ENCODE measurements at regions not wholly inside any gene's neighbourhood (a gene's known extent, or its start where the extent isn't known, plus 50 kb on each side); places are given as distances from the start of the nearest gene placed in this dataset.

DNA sequence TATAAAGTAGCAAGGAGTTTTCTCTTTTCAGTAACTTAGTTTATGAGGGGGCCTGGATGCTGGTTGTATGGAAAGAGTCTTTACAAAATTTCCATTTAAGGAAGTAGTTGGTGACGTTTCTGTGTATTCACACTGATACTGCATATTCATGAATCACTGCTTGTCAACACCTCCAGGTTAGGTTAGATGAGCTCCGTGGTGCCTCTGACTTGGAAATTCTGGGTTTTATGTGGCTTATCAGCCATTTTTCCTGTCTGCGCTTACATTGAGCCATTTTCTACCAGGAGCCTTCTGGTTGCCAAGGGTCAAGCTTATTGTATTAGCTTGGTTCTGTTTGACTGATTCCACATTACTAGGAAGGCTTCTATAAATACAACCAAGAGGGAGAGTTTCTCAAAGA, 128.3 kb downstream of the SLC28A3 start:
- Mint-ChIP-seq H3K4me3 (no peak overlapping the region), H3K36me3 (ENCODE audit: low read depth) (no peaks in the 10 kb centered on the region), H3K9me3 (no peaks in the 10 kb centered on the region), H3K27me3 (ENCODE audit: insufficient read depth) (peaks cover 3% of the 10 kb centered on the region), H3K4me1 (ENCODE audit: low read depth) (no peaks in the 10 kb centered on the region), H3K27ac (no peak overlapping the region)
- no peak for DNase-seq (ENCODE audit: low spot score)
- intact Hi-C loops (cut with micrococcal nuclease) = no loop called here

DNA sequence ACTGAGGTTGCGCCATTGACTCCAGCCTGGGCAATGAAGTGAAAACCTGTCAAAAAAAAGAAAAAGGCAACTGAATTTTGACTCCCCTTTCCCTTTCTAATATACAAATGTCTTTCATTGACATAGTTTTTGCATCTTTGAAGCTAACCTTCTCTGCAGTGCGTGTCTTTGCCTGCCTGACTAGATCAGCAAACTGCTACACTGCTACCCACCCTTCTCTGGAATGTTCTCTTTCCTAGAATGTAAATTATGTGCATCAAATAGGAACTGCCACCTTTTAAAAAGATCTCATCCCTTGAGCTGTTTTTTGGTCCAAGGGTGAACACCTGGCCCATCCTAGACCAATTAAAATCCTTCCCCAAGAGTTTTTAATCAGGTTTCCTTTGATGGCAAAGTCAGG, 127.6 kb downstream of the SLC28A3 start:
- Mint-ChIP-seq H3K36me3 (ENCODE audit: low read depth) (no peaks in the 10 kb centered on the region), H3K9me3 (no peaks in the 10 kb centered on the region), H3K4me3 (no peak overlapping the region), H3K4me1 (ENCODE audit: low read depth) (no peaks in the 10 kb centered on the region), H3K27ac (no peak overlapping the region), H3K27me3 (ENCODE audit: insufficient read depth) (peaks cover 3% of the 10 kb centered on the region)
- no peak for DNase-seq (ENCODE audit: low spot score)
- intact Hi-C loops (cut with micrococcal nuclease) = no loop called here

DNA sequence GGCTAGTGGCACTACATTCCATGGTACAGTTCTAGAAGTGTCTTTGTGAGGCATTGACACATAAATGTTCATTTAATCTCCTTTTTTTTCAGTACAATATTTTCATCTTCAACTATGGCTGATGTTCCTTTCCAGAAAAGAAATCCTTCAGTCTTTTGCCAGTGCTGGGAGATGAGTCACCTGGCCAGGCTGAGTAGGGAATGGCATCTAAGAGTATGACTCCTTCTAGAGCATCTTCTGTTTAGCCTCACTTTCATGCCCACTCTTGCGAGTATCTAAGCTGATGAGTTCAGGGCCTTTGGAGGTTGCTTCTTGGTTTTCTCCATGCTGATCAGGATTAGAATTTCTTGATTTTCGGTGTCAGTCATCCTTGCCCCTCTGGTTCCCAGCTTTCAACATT, 124.4 kb downstream of the SLC28A3 start:
- H3K36me3 Mint-ChIP-seq (ENCODE audit: low read depth) = no peaks in the 10 kb centered on the region
- H3K4me3 Mint-ChIP-seq = no peak overlapping the region
- DNase-seq (ENCODE audit: low spot score) = no peak
- H3K4me1 Mint-ChIP-seq (ENCODE audit: low read depth) = no peaks in the 10 kb centered on the region
- no peak overlapping the region for H3K27ac Mint-ChIP-seq
- intact Hi-C loops (cut with micrococcal nuclease) = no loop called here
- H3K9me3 Mint-ChIP-seq = no peaks in the 10 kb centered on the region
- H3K27me3 Mint-ChIP-seq (ENCODE audit: insufficient read depth) = peaks cover 5% of the 10 kb centered on the region

DNA sequence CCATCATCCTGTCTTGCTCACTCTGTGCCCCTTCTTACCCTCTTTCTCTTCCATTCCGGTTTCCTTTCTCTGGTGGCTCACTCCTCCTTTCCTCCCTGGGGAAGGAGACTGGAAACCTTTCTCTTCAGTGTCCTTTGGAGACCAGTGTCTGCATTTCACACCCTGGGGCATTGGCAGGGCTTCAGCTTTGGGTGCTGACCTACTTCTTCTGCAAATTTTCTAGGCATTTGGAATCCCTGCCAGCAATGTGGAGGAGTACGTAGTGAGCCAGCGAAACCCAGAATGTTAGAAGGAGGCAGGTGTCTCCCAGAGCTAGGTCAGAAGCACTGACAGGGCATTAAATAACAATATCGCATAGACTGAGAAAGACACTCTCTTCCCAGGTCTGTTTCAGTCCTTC, 122.2 kb downstream of the SLC28A3 start:
- Mint-ChIP-seq H3K4me1 (ENCODE audit: low read depth) (no peaks in the 10 kb centered on the region), H3K27me3 (ENCODE audit: insufficient read depth) (peaks cover 5% of the 10 kb centered on the region), H3K27ac (no peak overlapping the region), H3K36me3 (ENCODE audit: low read depth) (no peaks in the 10 kb centered on the region), H3K4me3 (no peak overlapping the region), H3K9me3 (peaks cover 6% of the 10 kb centered on the region)
- intact Hi-C loops (cut with micrococcal nuclease) = no loop called here
- DNase-seq (ENCODE audit: low spot score) = no peak

DNA sequence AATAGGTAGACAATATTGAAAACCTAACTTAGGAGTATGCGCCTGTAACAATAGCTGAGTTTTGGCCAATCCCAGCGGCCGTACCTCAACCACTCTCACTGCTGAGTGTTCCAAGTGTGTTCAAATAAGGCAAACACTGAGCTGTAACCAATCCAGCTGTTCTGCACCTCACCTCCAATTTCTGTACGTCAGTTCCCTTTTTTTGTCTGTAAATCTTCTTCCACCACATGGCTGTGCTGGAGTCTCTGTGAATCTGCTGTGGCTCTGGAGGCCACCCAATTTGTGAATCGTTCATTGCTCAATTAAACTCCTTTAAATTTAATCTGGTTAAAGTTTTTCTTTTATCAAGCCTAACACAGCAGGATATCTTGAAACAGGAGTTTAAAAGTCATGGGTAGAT, 116.3 kb downstream of the SLC28A3 start:
- Mint-ChIP-seq H3K4me3 (no peak overlapping the region), H3K27ac (no peak overlapping the region), H3K36me3 (ENCODE audit: low read depth) (no peaks in the 10 kb centered on the region), H3K27me3 (ENCODE audit: insufficient read depth) (peaks cover 2% of the 10 kb centered on the region), H3K4me1 (ENCODE audit: low read depth) (no peaks in the 10 kb centered on the region), H3K9me3 (peaks cover 6% of the 10 kb centered on the region)
- intact Hi-C loops (cut with micrococcal nuclease) = no loop called here
- no peak for DNase-seq (ENCODE audit: low spot score)

All from activated T-helper 1 cell treated with anti-CD3 and anti-CD28 coated beads, Interleukin-12 subunit alpha, Interleukin-12 subunit beta, Interleukin-2, Interleukin-4 antibody, amounts not matched to agents 30 ng/mL and 10 ng/mL and 1 ng/mL, durations not matched to agents 14 hours and 24 hours and 36 hours (primary cell).